D341Med (cell line): ENCODE measurements at regions not wholly inside any gene's neighbourhood (a gene's known extent, or its start where the extent isn't known, plus 50 kb on each side); places are given as distances from the start of the nearest gene placed in this dataset.
"Not testable (repeated sequence)": the region's sequence is repeated elsewhere in the genome, so short reads cannot be mapped to it uniquely, and the experiment has no call there.

ENCODE experiments used
- DNase-seq: peaks from one replicate; pipeline ENCODE4 v3.0.0; 2012; ENCODE audit warnings: low spot score

DNA sequence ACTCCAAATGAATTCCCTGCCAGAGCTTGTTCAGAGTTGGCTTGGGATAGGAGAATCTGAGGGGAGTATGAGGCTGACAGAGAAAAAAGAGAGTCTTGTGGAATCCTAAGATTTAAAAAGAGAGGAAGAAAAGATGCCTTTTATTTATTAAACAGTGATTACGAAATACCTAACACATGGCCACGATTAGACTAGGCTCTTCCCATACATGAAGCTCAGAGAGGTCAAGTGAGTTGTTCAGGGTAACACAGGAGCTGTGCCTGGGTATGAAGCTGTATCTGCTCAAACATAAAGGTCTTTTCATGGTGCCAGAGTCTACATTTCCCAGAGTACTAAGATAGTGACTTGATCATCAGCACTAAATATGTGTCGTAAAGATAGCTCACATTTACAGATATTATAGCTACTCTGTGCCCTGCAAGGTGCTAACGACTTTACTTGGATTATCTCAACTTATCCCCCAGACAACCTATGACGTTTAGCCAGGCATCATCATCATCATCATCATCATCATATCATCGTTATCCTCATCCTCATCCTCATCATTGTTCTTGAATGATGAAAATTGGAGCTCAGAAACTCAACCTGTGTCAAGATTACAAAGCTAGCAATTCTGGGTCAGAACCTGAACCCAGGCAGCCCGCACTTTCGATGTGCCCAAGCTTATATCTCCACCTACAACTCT lies 500.8 kb downstream of the NPIPA7 start:
- no peak for DNase-seq

- no peak for DNase-seq
Observed at GRCh38 chr16:16881814-16882213, 502.9 kb downstream of the NPIPA7 start.

- no peak for DNase-seq
Observed at GRCh38 chr16:16882766-16883165, 503.8 kb downstream of the NPIPA7 start.

DNA sequence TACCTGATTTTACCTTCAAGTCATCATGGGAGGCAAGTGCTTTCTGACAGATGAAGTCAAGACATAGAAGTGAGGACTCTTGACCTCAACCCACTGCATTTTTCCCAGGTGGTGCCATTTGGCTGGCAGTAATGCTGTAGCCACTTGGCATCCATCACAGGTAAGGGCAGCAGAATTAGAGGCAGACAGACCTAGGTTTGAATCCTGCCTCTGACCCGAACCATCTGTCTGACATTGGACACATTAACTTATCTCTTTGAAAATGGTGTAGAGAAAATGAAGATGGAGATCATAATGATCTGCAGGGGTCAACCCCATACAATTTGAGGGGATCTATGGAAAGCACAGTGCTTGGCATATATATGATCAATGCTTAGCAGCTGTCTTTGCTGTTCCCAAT lies 505.5 kb downstream of the NPIPA7 start:
- DNase-seq = no peak

DNA sequence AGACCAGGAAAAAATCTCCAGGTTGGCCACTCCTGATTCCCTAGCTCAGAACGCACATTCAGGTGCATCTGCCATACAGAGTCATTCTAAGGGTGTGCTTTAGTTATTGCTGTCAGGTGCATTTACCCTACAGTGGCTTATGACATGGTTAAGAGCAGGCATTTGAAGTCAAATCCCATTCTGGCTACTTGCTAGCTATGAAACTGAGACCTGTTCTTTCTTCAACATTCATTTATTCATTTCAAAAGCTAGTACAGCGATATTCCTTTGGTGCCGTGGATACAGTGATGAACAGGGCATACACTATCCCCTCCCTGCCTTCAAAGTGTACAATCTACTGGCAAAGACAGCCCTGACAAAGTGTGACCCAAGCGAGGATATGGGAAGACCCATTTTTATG lies 508.3 kb downstream of the NPIPA7 start:
- DNase-seq = no peak

DNA sequence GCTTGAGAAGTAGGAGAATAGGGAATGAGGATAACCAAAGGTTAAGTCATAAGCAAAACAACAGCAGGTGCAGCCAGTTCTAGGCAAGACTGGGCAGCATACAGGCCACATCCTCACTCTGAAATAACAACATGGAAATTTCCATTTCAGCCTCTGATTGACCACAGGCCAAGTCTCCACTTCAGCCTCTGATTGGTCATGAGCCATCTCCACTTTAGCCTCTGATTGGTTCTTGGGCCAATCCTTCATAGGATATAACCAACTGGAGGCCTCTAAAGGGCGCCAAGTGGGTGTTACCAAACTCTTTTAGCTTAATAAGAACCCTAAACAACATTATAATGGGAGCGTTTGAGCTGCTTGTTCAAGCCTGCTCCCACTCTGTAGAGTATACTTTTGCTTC lies 512.0 kb downstream of the NPIPA7 start:
- DNase-seq = no peak

GRCh38 chr16:16904601-16905000 lies 525.7 kb downstream of the NPIPA7 start:
- DNase-seq = no peak

- no peak for DNase-seq
Observed at GRCh38 chr16:16905850-16906249, 526.9 kb downstream of the NPIPA7 start.

DNA sequence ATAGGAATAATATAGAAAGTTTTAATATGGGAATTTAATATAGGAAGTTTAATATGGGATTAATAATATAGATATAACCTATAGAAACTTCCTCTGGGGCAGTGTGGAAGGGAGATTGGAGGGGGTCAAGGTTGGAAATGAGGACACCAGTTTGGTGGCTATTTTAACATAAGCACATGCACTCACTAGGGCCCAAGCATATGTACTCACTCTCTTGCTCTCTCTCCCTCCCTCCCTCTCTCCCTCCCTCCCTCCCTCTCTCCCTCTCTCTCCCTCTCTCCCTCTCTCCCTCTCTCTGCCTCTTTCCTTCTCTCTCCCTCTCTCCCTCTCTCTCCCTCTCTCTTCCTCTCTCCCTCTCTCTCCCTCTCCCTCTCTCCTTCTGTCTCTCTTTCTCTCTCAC lies 528.1 kb downstream of the NPIPA7 start:
- no peak for DNase-seq

- no peak for DNase-seq
Observed at GRCh38 chr16:16908077-16908476, 529.1 kb downstream of the NPIPA7 start.

DNA sequence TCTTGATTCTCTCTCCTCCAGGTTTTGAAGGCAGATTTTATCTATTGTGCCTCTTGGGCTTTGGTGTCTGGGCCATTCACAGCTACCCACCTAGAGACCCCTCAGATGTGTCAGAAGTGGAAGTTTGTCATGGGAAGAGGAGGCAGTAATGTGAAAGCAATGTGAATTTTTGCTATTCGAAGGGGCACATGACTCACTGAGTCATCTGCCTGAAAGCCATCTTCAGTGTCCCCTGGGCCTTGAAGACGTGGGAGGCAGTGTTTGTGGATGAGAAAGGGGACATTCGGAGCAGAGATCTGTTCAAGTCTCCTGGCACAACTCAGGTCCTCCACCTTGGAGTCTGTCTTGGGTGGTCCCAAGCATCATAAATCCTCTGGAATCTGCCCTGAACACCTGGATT lies 530.2 kb downstream of the NPIPA7 start:
- no peak for DNase-seq

GRCh38 chr16:16910666-16911065 lies 531.7 kb downstream of the NPIPA7 start:
- no peak for DNase-seq

DNA sequence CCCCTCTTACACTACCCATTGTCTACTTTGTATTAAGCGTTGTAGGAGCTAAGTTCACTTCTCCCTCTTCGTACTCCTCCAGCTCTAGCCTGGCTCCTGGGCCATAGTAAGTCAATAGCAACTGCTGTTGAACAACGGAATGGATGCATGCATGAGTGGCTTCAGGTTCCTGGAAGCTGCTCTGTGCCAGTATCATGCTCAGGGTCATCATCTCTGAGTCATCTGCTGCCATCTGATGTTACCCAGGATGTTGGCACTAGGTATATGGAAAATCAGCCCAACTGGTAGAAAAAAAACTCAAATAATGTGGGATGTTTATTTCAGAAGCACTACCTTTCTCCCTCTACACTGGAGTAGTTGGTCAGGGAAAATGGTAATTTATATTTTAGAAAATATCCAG lies 536.8 kb downstream of the NPIPA7 start:
- no peak for DNase-seq

GRCh38 chr16:16917191-16917785 lies 538.3 kb downstream of the NPIPA7 start:
- no peak for DNase-seq

DNA sequence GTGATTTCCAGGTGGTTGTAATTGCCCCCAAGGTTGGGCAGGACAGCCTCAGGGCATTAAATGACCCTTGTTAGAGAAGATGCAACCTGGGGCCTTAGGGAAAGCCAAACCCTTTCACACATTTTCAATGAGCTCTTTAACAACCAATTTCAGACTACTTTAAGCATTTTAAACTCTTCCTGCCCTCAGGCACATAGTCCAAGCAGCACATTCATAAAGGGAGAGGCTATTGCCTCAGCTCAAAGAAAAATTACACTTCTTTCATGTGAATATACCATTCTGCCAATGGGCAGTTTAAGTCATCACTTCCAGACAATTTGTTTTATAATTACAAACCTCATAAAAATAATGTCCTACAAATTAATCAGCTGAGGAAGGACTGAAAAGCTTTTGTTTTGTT lies 544.5 kb downstream of the NPIPA7 start:
- no peak for DNase-seq

DNA sequence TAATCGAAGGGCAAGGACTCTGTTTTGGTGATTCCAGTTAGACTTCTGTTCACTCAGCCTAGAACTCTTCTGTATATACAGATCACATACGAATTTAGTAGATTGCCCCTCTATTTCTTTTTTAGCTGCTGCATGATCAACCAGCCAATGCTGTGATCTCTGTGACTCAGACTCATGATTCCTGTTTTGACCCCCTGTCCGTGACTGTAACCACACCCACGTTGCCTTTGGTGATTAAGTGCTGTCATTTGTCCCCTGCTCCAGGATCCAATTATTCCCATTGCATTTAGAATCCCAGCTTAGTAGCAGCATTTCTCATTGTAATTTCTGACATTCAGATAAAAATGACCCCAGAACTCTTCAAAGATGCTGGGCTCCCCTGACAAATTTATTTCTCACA lies 545.7 kb downstream of the NPIPA7 start:
- DNase-seq = no peak

GRCh38 chr16:16925432-16925831 lies 545.3 kb downstream of the XYLT1 start:
- no peak for DNase-seq

- no peak for DNase-seq
Observed at GRCh38 chr16:16928532-16929109, 542.1 kb downstream of the XYLT1 start.

DNA sequence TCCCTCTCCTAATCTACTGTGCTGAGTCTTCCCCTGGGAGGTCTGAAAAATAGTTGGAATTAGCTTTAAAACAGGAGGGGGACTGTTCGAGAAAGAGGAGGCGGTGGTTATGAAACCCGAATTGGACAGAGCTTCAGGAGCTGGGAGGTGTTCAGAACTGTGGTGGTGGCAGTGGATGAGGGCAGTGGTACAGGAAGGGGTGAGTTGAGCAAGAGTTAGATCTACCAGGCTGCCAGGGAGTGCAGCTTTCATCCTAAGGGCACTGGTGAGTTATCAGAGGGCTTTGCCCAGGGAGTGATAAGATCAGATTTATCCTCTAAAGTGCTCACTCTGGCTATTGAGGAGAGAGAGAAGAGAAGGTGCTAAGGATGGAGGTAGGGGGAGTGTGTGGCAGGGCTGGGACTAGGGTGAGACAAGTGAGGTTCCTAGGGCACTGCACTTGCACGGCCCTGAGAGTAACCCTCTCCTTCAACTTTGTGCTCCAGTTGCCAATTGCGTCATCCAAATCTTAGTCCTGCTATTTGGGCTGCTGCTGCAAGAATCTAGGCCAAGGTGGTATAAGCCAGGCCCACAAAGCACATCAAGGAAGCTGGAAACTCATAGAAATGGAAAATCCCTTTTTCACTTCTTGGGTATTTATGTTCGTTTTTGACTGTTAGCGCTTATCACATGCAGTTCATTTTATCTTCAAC lies 540.3 kb downstream of the XYLT1 start:
- DNase-seq = no peak

DNA sequence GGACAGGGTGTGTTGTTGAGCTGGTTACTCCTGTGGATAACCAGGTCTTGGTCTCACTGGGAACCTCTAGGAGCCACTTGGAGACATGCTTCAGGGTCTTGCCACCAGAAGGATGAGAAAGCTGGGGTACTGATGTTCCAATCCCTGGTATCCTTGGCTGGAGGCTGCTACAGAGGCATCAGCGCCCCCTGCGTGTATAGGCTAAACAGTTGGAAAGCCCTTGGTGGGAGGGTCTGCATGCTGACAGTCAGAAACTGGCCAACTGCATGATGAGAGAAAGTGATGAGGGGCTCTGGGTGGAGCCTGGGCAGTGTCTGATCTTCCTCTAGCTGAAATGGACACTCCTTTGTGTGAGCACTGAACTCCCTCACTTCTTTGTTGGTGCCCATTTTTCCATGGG lies 536.9 kb downstream of the XYLT1 start:
- no peak for DNase-seq

GRCh38 chr16:16934660-16935059 lies 536.1 kb downstream of the XYLT1 start:
- DNase-seq = no peak

GRCh38 chr16:16935909-16936308 lies 534.9 kb downstream of the XYLT1 start:
- not testable (repeated sequence) for DNase-seq

DNA sequence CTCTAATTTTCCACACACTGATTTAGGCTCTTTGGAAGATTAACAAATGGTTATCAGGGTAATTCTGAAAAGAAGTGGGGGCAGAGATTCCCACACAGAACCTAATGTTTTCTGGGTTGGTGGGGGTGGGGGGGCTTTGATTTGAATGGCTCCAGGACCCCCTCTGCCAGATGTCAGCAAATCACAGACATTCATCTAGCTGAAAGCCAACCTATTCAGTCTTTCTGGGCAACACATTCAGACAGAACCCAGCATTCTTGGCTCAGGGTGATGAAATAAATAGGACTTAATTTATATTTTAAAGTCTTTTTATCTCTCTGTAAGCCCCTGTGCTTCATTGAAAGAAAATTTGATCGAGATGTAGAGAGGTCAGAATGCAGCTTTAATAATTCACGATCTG lies 533.2 kb downstream of the XYLT1 start:
- DNase-seq = no peak
